ENCODE measurements at regions not wholly inside any gene's neighbourhood (a gene's known extent, or its start where the extent isn't known, plus 50 kb on each side); places are given as distances from the start of the nearest gene placed in this dataset.

GRCh38 chr5:29885595-29885994, 1307.9 kb upstream of the CDH6 start (continued):
- TF ChIP-seq EZH2 (IDR thresholded peaks at IDR 0.05; ENCODE audit: low read depth, unreplicated experiment): no peak
- TF ChIP-seq JUNB (IDR thresholded peaks at IDR 0.05; ENCODE audit: unreplicated experiment): no peak
- no peak for TF ChIP-seq EZH2phosphoT487 (IDR thresholded peaks at IDR 0.05; ENCODE audit: unreplicated experiment)
- TF ChIP-seq ZNF331 (CRISPR knock-in tag; IDR thresholded peaks at IDR 0.05; ENCODE audit: low read depth): no peak
- no peak for TF ChIP-seq ZNF114 (CRISPR knock-in tag; IDR thresholded peaks at IDR 0.05)
- TF ChIP-seq NANOG (IDR thresholded peaks at IDR 0.05; ENCODE audit: borderline replicate concordance): no peak
- no peak for TF ChIP-seq ETS1 (IDR thresholded peaks at IDR 0.05)
- TF ChIP-seq STAT1 (IDR thresholded peaks at IDR 0.05; ENCODE audit: unreplicated experiment): no peak

GRCh38 chr5:29882036-29882435, 1311.5 kb upstream of the CDH6 start:
- Mint-ChIP-seq H3K4me3 (no peak overlapping the region), H3K36me3 (ENCODE audit: low read depth) (no peaks in the 10 kb centered on the region), H3K9me3 (no peaks in the 10 kb centered on the region), H3K27ac (no peak overlapping the region), H3K27me3 (ENCODE audit: insufficient read depth, low read depth, poor library complexity) (peaks cover 1% of the 10 kb centered on the region), H3K4me1 (no peaks in the 10 kb centered on the region)
- no peak overlapping the region for H3K4me3 ChIP-seq
- H3K9me2 ChIP-seq (ENCODE audit: insufficient read depth): no peaks in the 10 kb centered on the region
- H3F3A ChIP-seq (replicated peaks; ENCODE audit: low read depth): no peaks in the 10 kb centered on the region
- H3K79me2 ChIP-seq (replicated peaks; ENCODE audit: insufficient read depth): no peaks in the 10 kb centered on the region
- no peaks in the 10 kb centered on the region for H3K36me3 ChIP-seq (ENCODE audit: insufficient read depth)
- H3K4me2 ChIP-seq: no peak overlapping the region
- H3K27me3 ChIP-seq (ENCODE audit: insufficient read depth): no peaks in the 10 kb centered on the region
- no peaks in the 10 kb centered on the region for H4K20me1 ChIP-seq (replicated peaks; ENCODE audit: insufficient read depth)
- no peaks in the 10 kb centered on the region for H3K4me1 ChIP-seq (ENCODE audit: insufficient read depth)
- H2AFZ ChIP-seq: no peak overlapping the region
- DNase-seq (ENCODE audit: low spot score) (no peak), ATAC-seq (no peak)
- TF ChIP-seq ZNF331 (CRISPR knock-in tag; IDR thresholded peaks at IDR 0.05; ENCODE audit: low read depth) (no peak), ZNF114 (CRISPR knock-in tag; IDR thresholded peaks at IDR 0.05) (no peak), NANOG (IDR thresholded peaks at IDR 0.05; ENCODE audit: borderline replicate concordance) (no peak), ZNF462 (CRISPR knock-in tag; IDR thresholded peaks at IDR 0.05) (no peak), CREB1 (CRISPR knock-in tag; IDR thresholded peaks at IDR 0.05; ENCODE audit: low read depth) (no peak), EZH2 (IDR thresholded peaks at IDR 0.05; ENCODE audit: low read depth, unreplicated experiment) (no peak)
- H3K27ac ChIP-seq (ENCODE audit: low read depth): no peak overlapping the region

All from GM23338 (cell line).